H7 (cell line): ENCODE measurements at regions not wholly inside any gene's neighbourhood (a gene's known extent, or its start where the extent isn't known, plus 50 kb on each side); places are given as distances from the start of the nearest gene placed in this dataset.

ENCODE experiments used
- DNase-seq: peaks from one replicate; pipeline ENCODE4 v3.0.0; 2012
- H3K27me3 ChIP-seq: 2 replicates; pipeline ENCODE4 v1.6.0; 2011; ENCODE audit warnings: mild to moderate bottlenecking, low read length; ENCODE audit not compliant: control insufficient read depth, insufficient read depth
- H3K36me3 ChIP-seq: replicated peaks from 2 replicates; pipeline ENCODE4 v1.5.1; 2011; ENCODE audit warnings: low read length; ENCODE audit not compliant: control insufficient read depth, insufficient read depth
- H3K4me3 ChIP-seq: 2 replicates; pipeline ENCODE4 v1.5.1; 2011; ENCODE audit warnings: low read depth, mild to moderate bottlenecking, control low read depth, low read length, moderate library complexity; ENCODE audit not compliant: insufficient read depth

GRCh38 chr18:78685980-78686530, 293.6 kb upstream of the SALL3 start:
- Histone ChIP-seq H3K27me3 (no peaks in the 10 kb centered on the region), H3K4me3 (no peak overlapping the region)

DNA sequence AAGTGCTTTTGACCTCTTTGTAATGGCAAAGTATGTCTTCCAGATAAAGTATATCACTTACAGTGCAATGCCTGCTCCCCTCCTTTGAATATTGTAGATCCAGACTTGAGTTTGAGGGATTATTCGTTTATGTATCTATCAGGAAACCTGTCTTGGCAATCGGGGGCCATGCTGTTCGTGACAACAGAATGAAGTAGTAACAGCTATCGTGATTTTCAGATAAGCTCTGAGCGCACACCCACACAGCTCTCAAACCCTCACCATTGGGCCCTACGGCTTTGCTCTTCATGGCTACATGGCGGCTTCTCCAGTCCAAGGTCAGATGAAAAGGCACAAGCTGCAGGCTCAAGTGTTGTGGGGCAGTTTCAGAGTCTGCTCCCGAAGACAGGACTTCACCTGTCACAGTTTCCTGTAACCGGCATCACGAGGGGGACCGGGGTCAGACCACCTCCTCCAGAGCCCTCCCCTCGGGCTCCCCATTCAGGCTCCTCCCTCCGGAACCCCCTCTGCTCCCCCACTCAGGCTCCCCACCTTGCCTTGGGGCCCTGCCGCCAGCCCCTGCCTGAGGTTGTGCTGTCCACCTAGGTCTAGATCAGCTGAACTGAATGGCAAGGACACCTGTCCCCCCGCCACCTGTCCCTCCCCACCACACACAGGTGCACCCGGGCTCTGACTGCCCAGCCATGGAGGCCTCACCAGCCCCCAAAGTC, 292.5 kb upstream of the SALL3 start:
- Histone ChIP-seq H3K4me3 (no peak overlapping the region), H3K36me3 (no peaks in the 10 kb centered on the region), H3K27me3 (no peaks in the 10 kb centered on the region)
- no peak for DNase-seq

More at GRCh38 chr18:78685980-78686530, 293.6 kb upstream of the SALL3 start:
- H3K36me3 ChIP-seq, result no peaks in the 10 kb centered on the region
- DNase-seq, result no peak

DNA sequence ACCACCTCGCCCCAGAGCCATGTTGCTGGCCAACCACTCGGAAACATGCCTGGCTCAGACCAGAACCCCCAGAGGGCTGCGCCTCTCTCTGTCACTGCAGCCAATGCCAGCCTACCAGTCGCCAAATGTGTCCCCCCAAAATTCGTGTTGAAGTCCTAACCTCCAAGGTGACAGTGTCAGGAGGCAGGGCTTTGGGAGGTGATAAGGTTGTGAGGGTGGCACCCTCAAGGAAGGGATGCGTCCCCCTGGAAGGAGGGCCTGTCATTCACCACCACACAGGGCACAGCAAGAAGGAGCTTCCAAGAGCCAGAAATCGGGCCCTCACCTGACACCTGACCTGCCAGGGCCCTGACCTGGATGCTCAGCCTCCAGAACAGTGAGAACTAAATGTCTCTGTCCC, 291.9 kb upstream of the SALL3 start:
- Histone ChIP-seq H3K27me3 (no peaks in the 10 kb centered on the region), H3K4me3 (no peak overlapping the region), H3K36me3 (no peaks in the 10 kb centered on the region)
- no peak for DNase-seq

GRCh38 chr18:78688249-78688648, 291.4 kb upstream of the SALL3 start:
- H3K4me3 ChIP-seq, result no peak overlapping the region
- no peaks in the 10 kb centered on the region for H3K36me3 ChIP-seq
- H3K27me3 ChIP-seq, result no peaks in the 10 kb centered on the region
- DNase-seq, result no peak

- Histone ChIP-seq H3K36me3 (no peaks in the 10 kb centered on the region), H3K4me3 (no peak overlapping the region), H3K27me3 (no peaks in the 10 kb centered on the region)
- no peak for DNase-seq
Measured at GRCh38 chr18:78688916-78689315, 290.7 kb upstream of the SALL3 start.

DNA sequence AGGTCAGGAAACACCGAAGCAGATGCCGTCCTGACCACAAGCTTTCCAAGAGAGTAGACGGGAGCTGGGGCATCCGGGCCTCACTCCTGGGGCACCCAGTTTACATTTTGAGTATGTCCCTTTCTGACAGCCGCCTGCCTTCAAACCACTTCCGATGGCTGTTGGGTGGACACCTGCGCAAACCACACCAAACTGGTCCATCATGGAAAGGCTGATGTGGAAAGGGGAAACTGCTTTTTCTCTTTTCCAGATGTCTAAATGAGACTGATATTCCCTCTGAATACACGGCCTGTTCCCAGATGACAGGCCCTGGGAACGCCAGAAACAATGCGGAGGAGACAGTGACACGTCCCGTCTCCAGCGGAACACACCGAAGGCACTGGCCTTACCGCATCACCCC, 290.0 kb upstream of the SALL3 start:
- Histone ChIP-seq H3K4me3 (no peak overlapping the region), H3K27me3 (no peaks in the 10 kb centered on the region), H3K36me3 (no peaks in the 10 kb centered on the region)
- DNase-seq, result no peak

DNA sequence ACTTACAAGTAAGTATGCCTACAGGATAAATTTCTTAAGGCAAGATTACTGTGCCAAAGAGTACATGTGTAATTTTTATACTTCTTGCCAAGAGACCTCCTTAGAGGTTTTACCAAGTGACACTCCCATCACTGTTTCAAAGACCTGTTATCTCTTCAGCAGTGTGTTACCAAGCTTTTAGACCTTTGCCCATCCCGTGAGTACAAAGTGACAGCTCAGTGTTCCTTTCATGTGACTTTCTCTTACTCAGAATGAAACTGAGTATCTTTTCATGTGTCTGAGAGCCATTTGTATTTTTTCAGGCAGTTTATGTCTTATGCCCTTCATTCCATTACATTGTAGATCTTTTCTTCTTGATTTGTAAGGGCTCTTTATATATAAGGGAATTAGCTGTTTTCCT, 287.5 kb upstream of the SALL3 start:
- no peak for DNase-seq

DNA sequence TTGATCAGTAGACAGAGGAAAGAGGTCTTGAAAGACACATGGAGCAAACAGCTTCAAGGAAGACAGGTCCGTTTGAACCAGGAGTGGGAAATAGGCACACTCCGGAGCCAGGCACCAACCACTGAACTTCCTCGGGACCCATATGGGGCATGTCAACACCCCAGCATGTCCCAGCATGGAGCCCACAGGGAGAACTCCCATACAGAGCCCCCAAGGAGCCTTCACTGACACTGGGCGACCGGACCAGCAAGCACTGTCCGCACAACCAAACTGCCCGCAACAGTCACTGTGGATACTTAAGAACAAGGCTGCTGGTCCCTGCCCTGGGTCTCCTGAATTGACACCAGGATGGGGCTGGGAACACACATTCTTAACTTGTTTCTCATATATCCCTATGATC, 286.2 kb upstream of the SALL3 start:
- no peaks in the 10 kb centered on the region for H3K36me3 ChIP-seq
- no peak for DNase-seq

More for the DNA sequence above, 287.5 kb upstream of the SALL3 start:
- Histone ChIP-seq H3K36me3 (no peaks in the 10 kb centered on the region), H3K27me3 (no peaks in the 10 kb centered on the region), H3K4me3 (no peak overlapping the region)

GRCh38 chr18:78696698-78697435, 282.8 kb upstream of the SALL3 start:
- H3K36me3 ChIP-seq, result no peaks in the 10 kb centered on the region
- no peak for DNase-seq
- H3K4me3 ChIP-seq, result no peak overlapping the region
- no peaks in the 10 kb centered on the region for H3K27me3 ChIP-seq

More for the DNA sequence above, 286.2 kb upstream of the SALL3 start:
- no peaks in the 10 kb centered on the region for H3K27me3 ChIP-seq
- no peak overlapping the region for H3K4me3 ChIP-seq

DNA sequence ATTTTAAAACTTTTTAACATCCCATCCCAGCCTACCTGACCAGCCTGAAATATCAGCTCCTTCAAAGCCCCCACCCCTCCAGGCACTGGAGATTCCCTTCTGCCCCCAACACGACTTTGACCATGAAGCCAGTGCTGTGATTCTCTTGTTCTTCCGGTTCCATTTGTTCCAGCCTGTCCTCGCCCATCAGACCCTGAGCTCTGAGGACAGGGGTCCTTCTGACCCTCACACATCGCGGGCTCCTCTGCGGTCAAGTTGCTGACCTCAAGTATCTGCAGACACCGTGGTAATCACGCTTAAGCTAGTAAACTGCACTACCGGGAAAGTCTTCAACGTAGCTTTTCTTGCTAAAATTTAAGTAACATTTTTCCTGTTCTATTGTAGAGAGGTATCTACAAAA, 282.2 kb upstream of the SALL3 start:
- Histone ChIP-seq H3K36me3 (no peaks in the 10 kb centered on the region), H3K27me3 (no peaks in the 10 kb centered on the region), H3K4me3 (no peak overlapping the region)
- no peak for DNase-seq

- no peak for DNase-seq
- Histone ChIP-seq H3K4me3 (no peak overlapping the region), H3K36me3 (no peaks in the 10 kb centered on the region), H3K27me3 (no peaks in the 10 kb centered on the region)
Measured at GRCh38 chr18:78698914-78699313, 280.7 kb upstream of the SALL3 start.

DNA sequence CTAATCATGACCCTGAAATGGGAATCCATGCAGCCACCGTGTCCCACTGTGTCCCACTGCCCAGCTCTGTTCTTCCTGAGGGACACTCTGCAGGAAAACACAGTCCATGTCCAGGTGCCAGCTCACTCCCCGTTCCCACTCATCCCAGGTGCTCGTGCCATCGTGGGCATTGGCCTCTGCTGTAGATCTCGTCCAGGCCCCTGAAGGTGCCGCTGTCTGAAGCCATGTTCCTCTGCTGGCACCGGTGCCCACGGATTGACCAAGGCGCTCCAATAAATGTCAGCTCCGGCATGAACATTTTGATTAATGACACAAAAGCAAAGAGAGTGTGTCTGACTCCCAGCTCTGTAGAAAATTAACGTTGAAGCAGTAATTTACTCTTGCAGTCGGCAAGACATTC, 280.1 kb upstream of the SALL3 start:
- Histone ChIP-seq H3K36me3 (no peaks in the 10 kb centered on the region), H3K4me3 (no peak overlapping the region), H3K27me3 (no peaks in the 10 kb centered on the region)
- no peak for DNase-seq

- DNase-seq, result no peak
- H3K36me3 ChIP-seq, result no peaks in the 10 kb centered on the region
- no peaks in the 10 kb centered on the region for H3K27me3 ChIP-seq
- H3K4me3 ChIP-seq, result no peak overlapping the region
Measured at GRCh38 chr18:78701771-78702396, 277.7 kb upstream of the SALL3 start.

- peak; percentile 75 for DNase-seq
- Histone ChIP-seq H3K36me3 (no peaks in the 10 kb centered on the region), H3K4me3 (no peak overlapping the region), H3K27me3 (no peaks in the 10 kb centered on the region)
Measured at GRCh38 chr18:78703291-78703690, 276.3 kb upstream of the SALL3 start.

DNA sequence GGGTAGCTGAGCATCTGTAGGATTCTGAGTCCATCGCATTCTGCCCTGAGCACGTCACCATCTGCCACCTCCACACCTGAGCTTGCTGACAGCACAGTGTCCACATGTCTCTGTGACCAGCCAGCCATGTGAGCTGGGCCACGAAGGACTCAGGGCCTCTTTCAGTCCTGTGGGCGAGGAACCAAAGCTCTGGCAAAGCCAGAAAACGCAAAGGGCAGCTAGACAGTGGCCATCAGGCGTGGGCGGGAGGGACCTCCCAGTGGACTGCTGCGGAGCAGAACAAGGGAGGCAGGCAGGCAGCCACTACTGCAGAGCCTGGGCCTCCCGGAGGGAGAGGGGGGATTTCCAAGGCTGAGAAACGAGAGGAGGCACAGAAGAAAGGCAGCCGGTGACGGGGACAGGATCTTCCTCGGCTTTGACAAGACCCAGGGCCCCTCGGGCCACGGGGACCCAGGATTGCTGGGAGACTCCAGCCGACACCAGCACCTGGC, 274.6 kb upstream of the SALL3 start:
- H3K36me3 ChIP-seq, result no peaks in the 10 kb centered on the region
- DNase-seq, result peak; percentile 70
- H3K4me3 ChIP-seq, result no peak overlapping the region
- H3K27me3 ChIP-seq, result no peaks in the 10 kb centered on the region
